PC-9 (cell line): ENCODE measurements at regions not wholly inside any gene's neighbourhood (a gene's known extent, or its start where the extent isn't known, plus 50 kb on each side); places are given as distances from the start of the nearest gene placed in this dataset.

Experiments
- BruUV-seq: library from RNA; stranded (reverse); fragments of 400-500 nt; replicated peaks from 2 replicates; lab custom pipeline; 2021; lab: Mats Ljungman, UMichigan
- CTCF ChIA-PET: fragments of 300-600 bp; sonication (Branson Sonifier 250); formaldehyde crosslinking; loops from one replicate; lab custom pipeline; 2022; ENCODE audit warnings: antibody characterized with exemption; lab: Charles Lee
- POLR2A ChIA-PET: fragments of 300-600 bp; sonication (Branson Sonifier 250); formaldehyde crosslinking; loops from one replicate; lab custom pipeline; 2022; ENCODE audit warnings: antibody characterized with exemption; ENCODE audit not compliant: unreplicated experiment; lab: Charles Lee
- DNase-seq, 2 experiments: peaks; one replicate each; pipeline versions ENCODE4 v3.0.0 to v3.0.0-alpha.2; 2015 to 2022; ENCODE audit warnings: mixed read lengths in 1 of 2
- H2AFZ ChIP-seq: fragments of 200-600 bp; sonication (generic); 2 replicates; pipeline ENCODE4 v1.8.1; 2017; ENCODE audit warnings: antibody characterized with exemption
- H3F3A ChIP-seq: fragments of 200-600 bp; sonication (generic); 2 replicates; pipeline ENCODE4 v1.8.1; 2017; ENCODE audit warnings: antibody characterized with exemption, mild to moderate bottlenecking, low read depth; ENCODE audit not compliant: insufficient read depth
- H3K27ac ChIP-seq: fragments of 200-600 bp; sonication (generic); 2 replicates; pipeline ENCODE4 v1.6.1; 2016; ENCODE audit warnings: mixed run types
- H3K27me3 ChIP-seq: fragments of 200-600 bp; sonication (generic); 2 replicates; pipeline ENCODE4 v1.6.1; 2016; ENCODE audit warnings: low read depth, mixed run types; ENCODE audit not compliant: insufficient read depth
- H3K36me3 ChIP-seq: fragments of 200-600 bp; sonication (generic); 2 replicates; pipeline ENCODE4 v1.6.1; 2016; ENCODE audit warnings: low read depth, mixed run types
- H3K4me1 ChIP-seq: fragments of 200-600 bp; sonication (generic); replicated peaks from 2 replicates; pipeline ENCODE4 v1.6.1; 2016; ENCODE audit warnings: mixed run types; ENCODE audit not compliant: insufficient read depth
- H3K4me2 ChIP-seq: fragments of 200-600 bp; sonication (generic); 2 replicates; pipeline ENCODE4 v1.6.1; 2017; ENCODE audit warnings: mixed run types
- H3K4me3 ChIP-seq: fragments of 200-600 bp; sonication (generic); 2 replicates; pipeline ENCODE4 v1.6.1; 2016; ENCODE audit warnings: mixed run types
- H3K79me2 ChIP-seq: fragments of 200-600 bp; sonication (generic); 2 replicates; pipeline ENCODE4 v1.6.1; 2017; ENCODE audit warnings: low read depth, mixed run types
- H3K9me2 ChIP-seq: fragments of 200-600 bp; sonication (generic); 2 replicates; pipeline ENCODE4 v1.8.1; 2017; ENCODE audit warnings: mild to moderate bottlenecking; ENCODE audit not compliant: insufficient read depth
- H3K9me3 ChIP-seq: fragments of 200-600 bp; sonication (generic); 2 replicates; pipeline ENCODE4 v1.8.1; 2016; ENCODE audit warnings: low read depth; ENCODE audit not compliant: insufficient read depth
- H4K20me1 ChIP-seq: fragments of 200-600 bp; sonication (generic); 2 replicates; pipeline ENCODE4 v1.8.1; 2017; ENCODE audit not compliant: insufficient read depth
- CTCF ChIP-seq: fragments of 200-600 bp; sonication (generic); conservative IDR thresholded peaks from 2 replicates; pipeline ENCODE4 v1.6.1; 2017; ENCODE audit warnings: mixed run types, antibody characterized with exemption, mild to moderate bottlenecking, moderate library complexity
- EZH2 ChIP-seq: fragments of 200-600 bp; sonication (generic); IDR thresholded peaks from 2 replicates; pipeline ENCODE4 v1.8.0; 2017; ENCODE audit warnings: antibody characterized with exemption, low read depth
- intact Hi-C: fragments of 100-400 bp; cut with micrococcal nuclease; formaldehyde crosslinking; loops from one replicate; pipeline ENCODE4 v1.10.0; 2022; ENCODE audit not compliant: unreplicated experiment

- CTCF ChIA-PET = no interaction called here
- H3K4me2 ChIP-seq = peak overlapping the region; percentile 5; the same call in 1 of the 2 replicates
- intact Hi-C loops = loop anchor here (1.0 kb wide), 1 partner anchor 31 kb away; no protein-coding TSS in a partner anchor
- H3K9me3 ChIP-seq = peaks cover 6% of the 10 kb centered on the region; the same call in 1 of the 2 replicates
- H3K36me3 ChIP-seq = no peaks in the 10 kb centered on the region
- TF ChIP-seq CTCF = no peak
- TF ChIP-seq EZH2 = no peak
- peak; percentile 21 to 91 for DNase-seq
- peak overlapping the region; percentile 66 for H3K27ac ChIP-seq
- H4K20me1 ChIP-seq = no peaks in the 10 kb centered on the region
- H3K9me2 ChIP-seq = no peaks in the 10 kb centered on the region
- H2AFZ ChIP-seq = no peak overlapping the region
- H3K27me3 ChIP-seq = no peaks in the 10 kb centered on the region
- H3K79me2 ChIP-seq = no peaks in the 10 kb centered on the region
- peaks cover 29% of the 10 kb centered on the region for H3K4me1 ChIP-seq
- BruUV-seq = no TSS peak
- no peak overlapping the region for H3K4me3 ChIP-seq
- H3F3A ChIP-seq = peaks cover 13% of the 10 kb centered on the region
- POLR2A ChIA-PET = interaction anchor here (0.6 kb wide), 1 partner anchor 304 kb away, joined by 7 read pairs; no protein-coding TSS in a partner anchor
Measured at GRCh38 chr1:83086346-83086745, 912.6 kb downstream of the TTLL7 start.

DNA sequence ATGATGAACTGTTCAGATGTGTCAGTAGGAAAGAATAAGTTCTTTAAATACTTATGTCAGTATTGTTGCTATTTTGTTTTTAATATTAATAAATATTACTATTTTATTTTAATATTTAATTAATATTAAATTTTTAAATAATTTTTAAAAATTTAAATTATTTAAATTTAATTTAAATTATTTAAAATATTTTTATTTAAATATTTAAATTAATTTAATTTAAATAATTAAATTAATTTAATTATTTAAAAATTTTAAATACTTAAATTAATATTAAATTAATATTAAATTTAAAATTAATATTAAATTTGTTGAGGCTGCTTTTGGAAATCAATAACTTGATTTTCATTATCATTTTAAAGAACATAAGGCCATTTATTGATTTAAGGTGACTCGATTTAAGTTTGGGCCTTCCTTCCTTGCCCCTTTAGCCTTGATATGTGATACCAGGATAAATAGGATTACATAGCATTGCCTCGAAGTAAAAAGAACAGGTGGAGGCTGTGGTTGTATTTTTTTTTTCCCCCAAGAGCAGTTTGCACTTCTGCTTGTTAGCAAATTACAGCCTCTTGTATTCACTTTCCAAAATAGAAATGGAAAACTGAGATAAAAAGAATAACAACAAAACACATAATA, 915.2 kb downstream of the TTLL7 start:
- Histone ChIP-seq H2AFZ (no peak overlapping the region), H3K9me3 (peaks cover 6% of the 10 kb centered on the region; the same call in 1 of the 2 replicates), H3K9me2 (no peaks in the 10 kb centered on the region), H3K4me2 (no peak overlapping the region), H3K36me3 (no peaks in the 10 kb centered on the region), H3K79me2 (no peaks in the 10 kb centered on the region), H4K20me1 (no peaks in the 10 kb centered on the region), H3F3A (peaks cover 13% of the 10 kb centered on the region), H3K27me3 (no peaks in the 10 kb centered on the region), H3K27ac (no peak overlapping the region), H3K4me3 (no peak overlapping the region), H3K4me1 (peaks cover 15% of the 10 kb centered on the region)
- POLR2A ChIA-PET = no interaction called here
- intact Hi-C loops = no loop called here
- no TSS peak for BruUV-seq
- TF ChIP-seq EZH2 (no peak), CTCF (no peak)
- no peak for DNase-seq
- CTCF ChIA-PET = no interaction called here

GRCh38 chr1:83077411-83077810, 921.5 kb downstream of the TTLL7 start:
- ChIA-PET POLR2A (no interaction called here), CTCF (no interaction called here)
- H4K20me1 ChIP-seq = no peaks in the 10 kb centered on the region
- H3K9me2 ChIP-seq = no peaks in the 10 kb centered on the region
- TF ChIP-seq CTCF = no peak
- no peak for TF ChIP-seq EZH2
- H3F3A ChIP-seq = no peaks in the 10 kb centered on the region
- H3K9me3 ChIP-seq = no peaks in the 10 kb centered on the region
- H3K4me1 ChIP-seq = no peaks in the 10 kb centered on the region
- no peak overlapping the region for H2AFZ ChIP-seq
- H3K36me3 ChIP-seq = no peaks in the 10 kb centered on the region
- H3K27me3 ChIP-seq = no peaks in the 10 kb centered on the region
- no peak for DNase-seq
- no peak overlapping the region for H3K4me3 ChIP-seq
- intact Hi-C loops = no loop called here
- H3K79me2 ChIP-seq = no peaks in the 10 kb centered on the region
- H3K4me2 ChIP-seq = no peak overlapping the region
- BruUV-seq = no TSS peak
- H3K27ac ChIP-seq = no peak overlapping the region
